GM12878 (cell line): ENCODE measurements at regions not wholly inside any gene's neighbourhood (a gene's known extent, or its start where the extent isn't known, plus 50 kb on each side); places are given as distances from the start of the nearest gene placed in this dataset.

Experiments
- ATAC-seq: fragments of 200-7000 bp; cut with Tn5 transposase; 3 replicates; pipeline ENCODE4 v1.9.1; 2020; ENCODE audit warnings: mild to moderate bottlenecking, moderate library complexity
- BruUV-seq: library from RNA; stranded (reverse); fragments of 400-500 nt; replicated peaks from 2 replicates; lab custom pipeline; 2021; lab: Mats Ljungman, UMichigan
- CTCF ChIA-PET: fragments of 300-600 bp; sonication (Branson Sonifier 250); formaldehyde crosslinking; extraction: SDS; loops from one replicate; lab custom pipeline; 2021; ENCODE audit warnings: inconsistent platforms; lab: Yijun Ruan, JAX
- POLR2A ChIA-PET: fragments of 350-600 bp; formaldehyde crosslinking; extraction: SDS; loops from one replicate; lab custom pipeline; 2021; ENCODE audit warnings: inconsistent platforms; lab: Charles Lee
- RAD21 ChIA-PET: fragments of 300-600 bp; sonication (Branson Sonifier 250); formaldehyde crosslinking; loops from one replicate; lab custom pipeline; 2023; ENCODE audit warnings: antibody characterized with exemption; ENCODE audit not compliant: unreplicated experiment; lab: Charles Lee
- SMC1A ChIA-PET: fragments of 300-600 bp; sonication (Branson Sonifier 250); formaldehyde crosslinking; loops from one replicate; lab custom pipeline; 2023; ENCODE audit not compliant: unreplicated experiment, uncharacterized antibody; lab: Charles Lee
- DNase-seq: peaks from one replicate; pipeline ENCODE4 v3.0.0-alpha.2; 2011; ENCODE audit warnings: low read depth, low spot score
- FAIRE-seq: peaks from 3 replicates; lab custom pipeline; 2011; peaks lifted over from hg19 to GRCh38; lab: Jason Lieb, UNC
- H2AFZ ChIP-seq: 2 replicates; pipeline ENCODE4 v1.6.0; 2011; ENCODE audit warnings: low read depth, low read length, control low read depth; ENCODE audit not compliant: control insufficient read depth
- H3K27ac ChIP-seq: 2 replicates; pipeline ENCODE4 v1.5.1; 2011; ENCODE audit warnings: control low read depth; ENCODE audit not compliant: control insufficient read depth, insufficient read depth
- H3K27me3 ChIP-seq, 2 experiments: replicated peaks in 1 of 2; 2 replicates each; pipeline versions ENCODE4 v1.6.0 to v1.6.1; 2011; ENCODE audit warnings: low read length in 1 of 2; ENCODE audit not compliant: control insufficient read depth in 2 of 2, insufficient read depth in 2 of 2
- H3K36me3 ChIP-seq, 2 experiments: 2 replicates each; pipeline ENCODE4 v1.5.1; 2011; ENCODE audit warnings: low read length in 1 of 2; ENCODE audit not compliant: control insufficient read depth in 2 of 2, insufficient read depth in 2 of 2
- H3K4me1 ChIP-seq: 2 replicates; pipeline ENCODE4 v1.6.1; 2011; ENCODE audit warnings: mild to moderate bottlenecking, low read length, moderate library complexity, mixed read lengths; ENCODE audit not compliant: control insufficient read depth, insufficient read depth
- H3K4me2 ChIP-seq: 2 replicates; pipeline ENCODE4 v1.6.0; 2011; ENCODE audit warnings: control low read depth; ENCODE audit not compliant: control insufficient read depth, insufficient read depth
- H3K4me3 ChIP-seq: fragments of 200-600 bp; sonication (generic); 2 replicates; pipeline ENCODE4 v1.5.1; 2016
- H3K79me2 ChIP-seq: 2 replicates; pipeline ENCODE4 v1.6.0; 2011; ENCODE audit warnings: low read length; ENCODE audit not compliant: control insufficient read depth, insufficient read depth
- H3K9ac ChIP-seq: 2 replicates; pipeline ENCODE4 v1.8.0; 2011; ENCODE audit warnings: low read length, control low read depth, mixed read lengths; ENCODE audit not compliant: control insufficient read depth, insufficient read depth
- H3K9me3 ChIP-seq: replicated peaks from 3 replicates; pipeline ENCODE4 v1.5.1; 2011; ENCODE audit warnings: mild to moderate bottlenecking, low read length; ENCODE audit not compliant: control insufficient read depth, insufficient read depth
- H4K20me1 ChIP-seq: 2 replicates; pipeline ENCODE4 v1.6.0; 2011; ENCODE audit not compliant: control insufficient read depth, insufficient read depth
- ATF2 ChIP-seq: IDR thresholded peaks from 2 replicates; pipeline ENCODE4 v1.6.1; 2012; ENCODE audit warnings: low read length, inconsistent platforms
- IKZF1 ChIP-seq: fragments of 450-650 bp; conservative IDR thresholded peaks from 2 replicates; pipeline ENCODE4 v1.6.1; 2017; ENCODE audit warnings: antibody characterized with exemption, mild to moderate bottlenecking
- NFYA ChIP-seq: IDR thresholded peaks from 2 replicates; pipeline ENCODE4 v1.6.1; 2011; ENCODE audit warnings: low read depth, mild to moderate bottlenecking, low read length, improper control_type of control experiment, borderline replicate concordance
- SP1 ChIP-seq: IDR thresholded peaks from one replicate; pipeline ENCODE4 v1.6.1; 2011; ENCODE audit warnings: low read depth, low read length
- YBX1 ChIP-seq: fragments of 450-650 bp; IDR thresholded peaks from 2 replicates; pipeline ENCODE4 v1.6.1; 2016; ENCODE audit warnings: antibody characterized with exemption
- WGBS: methylation state at CpG from one replicate; pipeline ENCODE4 v1.1.6; 2016; ENCODE audit warnings: low lambda C conversion rate; ENCODE audit not compliant: insufficient replicate concordance, insufficient coverage; ENCODE audit errors: missing lambda C conversion rate; 5-methylcytosine and 5-hydroxymethylcytosine counted together
- in situ Hi-C: fragments of 300-500 bp; cut with MboI; formaldehyde crosslinking; loops from 9 replicates; pipeline ENCODE4 v1.14.3; 2018; ENCODE audit warnings: mixed read lengths
- intact Hi-C: fragments of 100-400 bp; cut with micrococcal nuclease; formaldehyde crosslinking; loops from one replicate; pipeline ENCODE4 v1.14.2; 2022; ENCODE audit not compliant: unreplicated experiment

GRCh38 chr10:3532644-3533043, 252.4 kb downstream of the KLF6 start:
- Histone ChIP-seq H3K79me2 (no peaks in the 10 kb centered on the region), H3K27ac (no peak overlapping the region)
- TF ChIP-seq IKZF1: no peak
- TF ChIP-seq ATF2: no peak
- TF ChIP-seq, all 136 proteins: peak for 0
- Histone ChIP-seq H3K36me3 (no peaks in the 10 kb centered on the region), H3K4me1 (no peaks in the 10 kb centered on the region), H3K4me2 (no peak overlapping the region), H3K27me3 (no peaks in the 10 kb centered on the region; a peak in 2 of 4 replicates), H2AFZ (no peak overlapping the region), H3K9ac (no peak overlapping the region), H3K4me3 (no peak overlapping the region), H3K9me3 (no peaks in the 10 kb centered on the region), H4K20me1 (no peaks in the 10 kb centered on the region)
- DNase-seq (no peak), ATAC-seq (no peak), FAIRE-seq (no peak)
- RAD21 ChIA-PET: no interaction called here
- in situ Hi-C loops (no loop called here), intact Hi-C loops (no loop called here)
- POLR2A ChIA-PET: no interaction called here
- CTCF ChIA-PET: no interaction called here
- 39% methylated on average over 12 of the region's 12 CpGs for WGBS
- SMC1A ChIA-PET: no interaction called here
- BruUV-seq: no TSS peak

GRCh38 chr10:3531670-3532069, 253.3 kb downstream of the KLF6 start:
- TF ChIP-seq YBX1 (no peak), SP1 (no peak), NFYA (no peak)
- H3K4me1 ChIP-seq: no peaks in the 10 kb centered on the region
- H3K36me3 ChIP-seq: no peaks in the 10 kb centered on the region
- intact Hi-C loops (no loop called here), in situ Hi-C loops (no loop called here)
- no peaks in the 10 kb centered on the region for H4K20me1 ChIP-seq
- no peak for DNase-seq
- H3K9me3 ChIP-seq: no peaks in the 10 kb centered on the region
- no peaks in the 10 kb centered on the region for H3K79me2 ChIP-seq
- no peak overlapping the region for H3K9ac ChIP-seq
- WGBS: 72% methylated on average over 5 of the region's 5 CpGs
- BruUV-seq: no TSS peak
- ATAC-seq: no peak
- RAD21 ChIA-PET: no interaction called here
- no peaks in the 10 kb centered on the region; a peak in 1 of 4 replicates for H3K27me3 ChIP-seq
- CTCF ChIA-PET: interaction anchor here (1.5 kb wide), 1 partner anchor 11 kb away, joined by 4 read pairs; no protein-coding TSS in a partner anchor
- H2AFZ ChIP-seq: no peak overlapping the region
- H3K27ac ChIP-seq: no peak overlapping the region
- H3K4me3 ChIP-seq: no peak overlapping the region
- no peak overlapping the region for H3K4me2 ChIP-seq
- FAIRE-seq: no peak
- POLR2A ChIA-PET: no interaction called here
- SMC1A ChIA-PET: no interaction called here
